Caco-2 (cell line): ENCODE measurements at regions not wholly inside any gene's neighbourhood (a gene's known extent, or its start where the extent isn't known, plus 50 kb on each side); places are given as distances from the start of the nearest gene placed in this dataset.

Experiments
- BruUV-seq: library from RNA; stranded (reverse); fragments of 400-500 nt; replicated peaks from 2 replicates; lab custom pipeline; 2021; lab: Mats Ljungman, UMichigan
- CTCF ChIA-PET: fragments of 300-600 bp; sonication (Branson Sonifier 250); formaldehyde crosslinking; loops from one replicate; lab custom pipeline; 2022; ENCODE audit warnings: antibody characterized with exemption; lab: Charles Lee
- POLR2A ChIA-PET: fragments of 300-600 bp; sonication (Branson Sonifier 250); formaldehyde crosslinking; loops from one replicate; lab custom pipeline; 2022; ENCODE audit warnings: antibody characterized with exemption; lab: Charles Lee
- DNase-seq, 2 experiments: peaks; one replicate each; pipeline versions ENCODE4 v3.0.0 to v3.0.0-alpha.2; 2020 to 2022
- H3K27me3 ChIP-seq: replicated peaks from 2 replicates; pipeline ENCODE4 v1.6.0; 2011; ENCODE audit warnings: low read length; ENCODE audit not compliant: control insufficient read depth, insufficient read depth
- H3K36me3 ChIP-seq: 2 replicates; pipeline ENCODE4 v1.5.1; 2011; ENCODE audit warnings: low read length; ENCODE audit not compliant: control insufficient read depth, insufficient read depth
- H3K4me1 ChIP-seq: fragments of 250-450 bp; sonication (Bioruptor Pico); 2 replicates; pipeline ENCODE4 v1.5.1; 2020; ENCODE audit warnings: mild to moderate bottlenecking
- H3K4me3 ChIP-seq: 2 replicates; pipeline ENCODE4 v1.5.1; 2011; ENCODE audit warnings: low read depth, mild to moderate bottlenecking, control low read depth, low read length
- H3K9me3 ChIP-seq: fragments of 250-450 bp; sonication (Bioruptor Pico); 2 replicates; pipeline ENCODE4 v1.5.1; 2020; ENCODE audit warnings: mild to moderate bottlenecking, moderate library complexity
- H3K27ac Mint-ChIP-seq: one replicate; pipeline ENCODE4 v1.8.0; 2022; ENCODE audit warnings: mixed read lengths; ENCODE audit not compliant: unreplicated experiment
- H3K27me3 Mint-ChIP-seq: one replicate; pipeline ENCODE4 v1.8.0; 2022; ENCODE audit warnings: mixed read lengths; ENCODE audit not compliant: insufficient read depth, unreplicated experiment
- H3K36me3 Mint-ChIP-seq: one replicate; pipeline ENCODE4 v1.8.0; 2022; ENCODE audit warnings: mild to moderate bottlenecking, mixed read lengths; ENCODE audit not compliant: insufficient read depth, unreplicated experiment
- H3K4me1 Mint-ChIP-seq: one replicate; pipeline ENCODE4 v1.8.0; 2022; ENCODE audit warnings: low read depth, mixed read lengths; ENCODE audit not compliant: unreplicated experiment
- H3K4me3 Mint-ChIP-seq: one replicate; pipeline ENCODE4 v1.8.0; 2022; ENCODE audit warnings: mild to moderate bottlenecking, moderate library complexity, mixed read lengths; ENCODE audit not compliant: unreplicated experiment
- H3K9me3 Mint-ChIP-seq: one replicate; pipeline ENCODE4 v1.8.0; 2022; ENCODE audit warnings: mixed read lengths; ENCODE audit not compliant: unreplicated experiment
- CTCF ChIP-seq, 2 experiments: fragments of 200-600 bp in 1 of 2; IDR thresholded peaks; 1 replicate in 1 of 2; 2 replicates in 1 of 2; pipeline versions ENCODE4 v1.5.1 to v1.8.0; 2011 to 2022; ENCODE audit warnings: antibody characterized with exemption in 1 of 2, control low read depth in 1 of 2, inconsistent platforms in 1 of 2, low read depth in 1 of 2, low read length in 1 of 2, mild to moderate bottlenecking in 1 of 2, moderate library complexity in 1 of 2; ENCODE audit not compliant: insufficient read depth in 1 of 2, severe bottlenecking in 1 of 2, unreplicated experiment in 1 of 2
- intact Hi-C: fragments of 100-400 bp; cut with micrococcal nuclease; formaldehyde crosslinking; loops from one replicate; pipeline ENCODE4 v1.10.0; 2022; ENCODE audit not compliant: unreplicated experiment

DNA sequence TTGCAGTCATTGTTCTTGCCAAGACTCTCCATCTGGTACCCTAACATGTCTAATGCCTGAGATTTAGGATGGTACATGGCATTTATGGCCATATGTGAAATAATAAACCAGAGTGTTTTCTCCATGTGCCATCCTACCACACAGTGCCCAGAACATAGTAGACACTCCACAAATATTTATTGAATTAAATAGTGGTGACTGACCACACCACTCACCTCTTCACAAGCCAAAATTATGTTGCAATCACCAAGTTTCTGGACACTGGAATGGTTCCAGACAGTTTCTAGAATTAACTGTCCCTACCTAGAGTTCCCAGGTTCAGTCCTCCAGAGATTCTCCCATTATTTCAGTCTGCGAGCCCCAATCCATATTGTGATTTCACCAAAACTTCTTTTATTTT is 427.3 kb downstream of the KIF16B start:
- H3K27ac Mint-ChIP-seq = no peak overlapping the region
- no peak for DNase-seq
- Histone ChIP-seq H3K36me3 (no peaks in the 10 kb centered on the region), H3K4me1 (no peaks in the 10 kb centered on the region; the same call in 1 of the 2 replicates), H3K9me3 (no peaks in the 10 kb centered on the region), H3K4me3 (no peak overlapping the region), H3K27me3 (no peaks in the 10 kb centered on the region)
- H3K9me3 Mint-ChIP-seq = no peaks in the 10 kb centered on the region
- no peaks in the 10 kb centered on the region for H3K36me3 Mint-ChIP-seq
- ChIA-PET POLR2A (no interaction called here), CTCF (interaction anchor here (0.7 kb wide), 1 partner anchor 224 kb away, joined by 3 read pairs; no protein-coding TSS in a partner anchor)
- no peak overlapping the region for H3K4me3 Mint-ChIP-seq
- H3K27me3 Mint-ChIP-seq = peaks cover 9% of the 10 kb centered on the region
- no peaks in the 10 kb centered on the region for H3K4me1 Mint-ChIP-seq
- intact Hi-C loops = no loop called here
- no peak for TF ChIP-seq CTCF (IDR thresholded peaks at IDR 0.05; ENCODE audit: insufficient read depth in 1 of 2, low read depth in 1 of 2, low read length in 1 of 2, severe bottlenecking in 1 of 2, unreplicated experiment in 1 of 2)
- BruUV-seq = no TSS peak

DNA sequence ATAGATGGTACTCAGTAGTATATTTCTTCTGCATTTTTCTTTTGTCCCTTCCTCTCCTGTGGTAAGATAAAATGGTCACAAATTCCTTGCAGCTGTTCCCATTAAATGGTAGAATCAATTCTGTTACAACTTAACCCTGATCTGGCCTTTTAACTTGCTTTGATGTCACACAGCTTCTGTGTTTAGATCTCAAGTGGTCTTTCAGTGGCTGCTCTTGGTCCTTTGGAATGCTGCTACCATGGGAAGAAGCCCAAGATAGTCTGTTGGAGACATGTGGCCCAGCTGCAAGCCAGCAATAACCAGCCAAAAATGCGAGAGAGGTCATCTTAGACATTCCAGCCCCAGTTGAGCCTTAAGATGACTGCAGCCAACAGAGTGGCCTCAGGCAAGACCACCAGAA is 429.7 kb downstream of the KIF16B start:
- H3K36me3 Mint-ChIP-seq = no peaks in the 10 kb centered on the region
- no peak for TF ChIP-seq CTCF (IDR thresholded peaks at IDR 0.05; ENCODE audit: insufficient read depth in 1 of 2, low read depth in 1 of 2, low read length in 1 of 2, severe bottlenecking in 1 of 2, unreplicated experiment in 1 of 2)
- no TSS peak for BruUV-seq
- no peak overlapping the region for H3K27ac Mint-ChIP-seq
- POLR2A ChIA-PET = no interaction called here
- H3K4me1 ChIP-seq = no peaks in the 10 kb centered on the region; the same call in 1 of the 2 replicates
- no peaks in the 10 kb centered on the region for H3K27me3 ChIP-seq
- CTCF ChIA-PET = no interaction called here
- H3K4me1 Mint-ChIP-seq = no peaks in the 10 kb centered on the region
- H3K4me3 ChIP-seq = no peak overlapping the region
- intact Hi-C loops = no loop called here
- no peak overlapping the region for H3K4me3 Mint-ChIP-seq
- DNase-seq = no peak
- H3K36me3 ChIP-seq = no peaks in the 10 kb centered on the region
- peaks cover 3% of the 10 kb centered on the region for H3K27me3 Mint-ChIP-seq
- no peaks in the 10 kb centered on the region for H3K9me3 ChIP-seq
- H3K9me3 Mint-ChIP-seq = peaks cover 8% of the 10 kb centered on the region

- no peaks in the 10 kb centered on the region for H3K4me1 ChIP-seq
- H3K4me3 Mint-ChIP-seq = no peak overlapping the region
- no peaks in the 10 kb centered on the region for H3K36me3 ChIP-seq
- peaks cover 11% of the 10 kb centered on the region for H3K27me3 Mint-ChIP-seq
- POLR2A ChIA-PET = no interaction called here
- H3K4me1 Mint-ChIP-seq = no peaks in the 10 kb centered on the region
- H3K27ac Mint-ChIP-seq = no peak overlapping the region
- no peak for DNase-seq
- H3K9me3 ChIP-seq = no peaks in the 10 kb centered on the region
- no peak for TF ChIP-seq CTCF (IDR thresholded peaks at IDR 0.05; ENCODE audit: insufficient read depth in 1 of 2, low read depth in 1 of 2, low read length in 1 of 2, severe bottlenecking in 1 of 2, unreplicated experiment in 1 of 2)
- no TSS peak for BruUV-seq
- CTCF ChIA-PET = no interaction called here
- no peaks in the 10 kb centered on the region; the same call in 1 of the 2 replicates for H3K27me3 ChIP-seq
- H3K4me3 ChIP-seq = no peak overlapping the region
- peaks cover 15% of the 10 kb centered on the region for H3K9me3 Mint-ChIP-seq
- intact Hi-C loops = no loop called here
- H3K36me3 Mint-ChIP-seq = no peaks in the 10 kb centered on the region
Measured at GRCh38 chr20:16135630-16136029, 437.6 kb downstream of the KIF16B start.
